ENCODE measurements at regions not wholly inside any gene's neighbourhood (a gene's known extent, or its start where the extent isn't known, plus 50 kb on each side); places are given as distances from the start of the nearest gene placed in this dataset.

- ATAC-seq: peak; percentile 42 to 58
- no peak for DNase-seq
- intact Hi-C loops (cut with DNase I): loop anchor here in 1 of 2 donors (5.0 to 10.0 kb wide), 2 partner anchors 307 to 385 kb away; no protein-coding TSS in a partner anchor
Measured at GRCh38 chr3:72261566-72262564, 476.9 kb upstream of the PROK2 start.

- intact Hi-C loops (cut with DNase I): loop anchor here in 1 of 2 donors (5.0 to 10.0 kb wide), 2 partner anchors 306 to 383 kb away; no protein-coding TSS in a partner anchor
- DNase-seq (no peak), ATAC-seq (no peak)
Measured at GRCh38 chr3:72260588-72260910, 475.6 kb upstream of the PROK2 start.

- DNase-seq: no peak
- no peak for ATAC-seq
- intact Hi-C loops (cut with DNase I): loop anchor here in 1 of 2 donors (5.0 to 10.0 kb wide), 2 partner anchors 305 to 383 kb away; no protein-coding TSS in a partner anchor
Measured at GRCh38 chr3:72259755-72260587, 475.0 kb upstream of the PROK2 start.

- ATAC-seq (peak; percentile 22 to 60), DNase-seq (no peak)
- intact Hi-C loops (cut with DNase I): no loop called here
Measured at GRCh38 chr3:72258361-72259141, 473.6 kb upstream of the PROK2 start.

- no peak for DNase-seq
- no peak for ATAC-seq
- intact Hi-C loops (cut with DNase I): no loop called here
Measured at GRCh38 chr3:72257738-72258137, 472.8 kb upstream of the PROK2 start.

GRCh38 chr3:72257203-72257602, 472.3 kb upstream of the PROK2 start:
- ATAC-seq (no peak), DNase-seq (no peak)
- intact Hi-C loops (cut with DNase I): no loop called here

GRCh38 chr3:72256716-72257115, 471.8 kb upstream of the PROK2 start:
- DNase-seq: no peak

GRCh38 chr3:72255791-72256559, 471.0 kb upstream of the PROK2 start:
- peak; percentile 54 for DNase-seq
- intact Hi-C loops (cut with DNase I): no loop called here
- ATAC-seq: peak; percentile 53 to 56

More at GRCh38 chr3:72256716-72257115, 471.8 kb upstream of the PROK2 start:
- no peak for ATAC-seq
- intact Hi-C loops (cut with DNase I): no loop called here

- ATAC-seq (peak; percentile 45 to 72), DNase-seq (no peak)
- intact Hi-C loops (cut with DNase I): no loop called here
Measured at GRCh38 chr3:72255191-72255590, 470.2 kb upstream of the PROK2 start.

GRCh38 chr3:72254483-72254882, 469.5 kb upstream of the PROK2 start:
- DNase-seq (no peak), ATAC-seq (no peak)
- intact Hi-C loops (cut with DNase I): no loop called here

GRCh38 chr3:72250725-72251124, 465.8 kb upstream of the PROK2 start:
- DNase-seq (no peak), ATAC-seq (no peak)
- intact Hi-C loops (cut with DNase I): no loop called here

GRCh38 chr3:72248869-72249268, 463.9 kb upstream of the PROK2 start:
- DNase-seq: no peak
- intact Hi-C loops (cut with DNase I): loop anchor here in 1 of 2 donors (10.0 kb wide), 1 partner anchor 294 kb away; no protein-coding TSS in a partner anchor
- ATAC-seq: no peak

- ATAC-seq (no peak), DNase-seq (no peak)
- intact Hi-C loops (cut with DNase I): loop anchor here in 1 of 2 donors (10.0 kb wide), 1 partner anchor 294 kb away; no protein-coding TSS in a partner anchor
Measured at GRCh38 chr3:72248389-72248761, 463.4 kb upstream of the PROK2 start.

GRCh38 chr3:72247645-72248388, 462.9 kb upstream of the PROK2 start:
- ATAC-seq: no peak
- intact Hi-C loops (cut with DNase I): loop anchor here in 1 of 2 donors (10.0 kb wide), 1 partner anchor 293 kb away; no protein-coding TSS in a partner anchor
- no peak for DNase-seq

GRCh38 chr3:72247126-72247525, 462.2 kb upstream of the PROK2 start:
- intact Hi-C loops (cut with DNase I): loop anchor here in 1 of 2 donors (10.0 kb wide), 1 partner anchor 292 kb away; no protein-coding TSS in a partner anchor
- ATAC-seq: no peak
- no peak for DNase-seq

GRCh38 chr3:72246685-72247084, 461.7 kb upstream of the PROK2 start:
- intact Hi-C loops (cut with DNase I): loop anchor here in 1 of 2 donors (10.0 kb wide), 1 partner anchor 292 kb away; no protein-coding TSS in a partner anchor
- peak; percentile 41 to 50 for ATAC-seq
- no peak for DNase-seq

- DNase-seq: peak; percentile 68
- ATAC-seq: peak; percentile 68 to 88
- intact Hi-C loops (cut with DNase I): loop anchor here in 1 of 2 donors (10.0 kb wide), 1 partner anchor 290 kb away; no protein-coding TSS in a partner anchor
Measured at GRCh38 chr3:72245183-72245811, 460.3 kb upstream of the PROK2 start.

All from left cardiac atrium (tissue), 4 donors.